SW 1271 (cell line): ENCODE measurements at regions not wholly inside any gene's neighbourhood (a gene's known extent, or its start where the extent isn't known, plus 50 kb on each side); places are given as distances from the start of the nearest gene placed in this dataset.
"Not testable (repeated sequence)": the region's sequence is repeated elsewhere in the genome, so short reads cannot be mapped to it uniquely, and the experiment has no call there.

Source experiments
- DNase-seq, 2 experiments: peaks; one replicate each; lab custom pipeline; 2025; lab: John Stamatoyannopoulos, UW

DNA sequence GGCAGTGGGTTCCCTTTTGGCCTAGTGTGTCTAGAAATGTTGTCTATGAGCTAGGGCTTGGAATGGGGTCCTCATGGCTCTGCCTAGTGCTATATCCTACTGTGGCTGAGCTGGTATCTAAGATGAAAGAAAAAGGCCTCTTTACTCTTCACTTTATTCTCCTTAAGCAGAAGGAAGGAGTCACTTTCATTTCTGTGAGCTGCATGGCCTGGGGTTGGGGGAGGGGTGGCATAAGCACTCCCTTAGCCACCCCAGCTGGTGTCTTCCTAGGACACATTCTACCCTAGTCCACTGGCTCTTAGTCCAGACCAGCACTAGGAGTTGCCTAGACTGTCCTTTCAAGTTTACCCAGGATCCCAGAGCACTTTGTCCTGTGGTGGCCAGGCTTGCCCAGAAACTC, 1148.9 kb upstream of the CNTN5 start:
- DNase-seq, result no peak

DNA sequence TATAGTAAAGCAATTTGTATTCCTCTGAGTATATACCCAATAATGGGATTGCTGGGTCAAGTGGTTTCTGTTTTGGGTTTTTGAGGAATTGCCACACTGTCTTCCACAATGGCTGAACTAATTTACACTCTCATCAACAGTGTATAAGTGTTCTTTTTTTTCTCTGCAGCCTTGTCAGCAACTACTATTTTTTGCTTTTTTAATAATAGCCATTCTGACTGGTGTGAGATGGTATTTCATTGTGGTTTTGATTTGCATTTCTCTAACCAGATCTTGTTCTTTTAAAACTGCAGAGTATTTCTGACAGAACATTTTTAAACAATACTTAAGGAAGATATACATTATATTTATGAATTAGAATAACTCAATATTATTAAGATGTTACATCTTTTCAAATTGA, 1140.5 kb upstream of the CNTN5 start:
- no peak for DNase-seq

DNA sequence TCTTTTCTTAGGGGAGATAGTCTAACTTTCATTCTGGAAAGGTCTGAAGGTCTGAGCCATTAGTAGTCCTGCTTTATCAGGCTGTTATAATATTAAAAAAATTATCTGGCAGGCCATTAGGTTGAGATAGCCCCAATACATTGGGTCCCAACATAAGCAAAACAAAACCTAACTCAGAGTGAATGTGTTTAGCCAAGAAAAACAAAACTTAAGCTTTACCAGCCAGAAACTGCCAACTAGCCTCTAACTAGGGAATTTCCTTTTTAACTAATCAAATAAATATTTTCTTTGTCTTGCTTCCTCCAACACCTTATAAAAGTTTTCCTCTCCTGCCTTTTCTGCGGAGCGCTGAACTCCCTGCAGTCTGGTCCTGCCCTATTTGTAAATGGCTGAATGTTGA, 1137.7 kb upstream of the CNTN5 start:
- no peak for DNase-seq

DNA sequence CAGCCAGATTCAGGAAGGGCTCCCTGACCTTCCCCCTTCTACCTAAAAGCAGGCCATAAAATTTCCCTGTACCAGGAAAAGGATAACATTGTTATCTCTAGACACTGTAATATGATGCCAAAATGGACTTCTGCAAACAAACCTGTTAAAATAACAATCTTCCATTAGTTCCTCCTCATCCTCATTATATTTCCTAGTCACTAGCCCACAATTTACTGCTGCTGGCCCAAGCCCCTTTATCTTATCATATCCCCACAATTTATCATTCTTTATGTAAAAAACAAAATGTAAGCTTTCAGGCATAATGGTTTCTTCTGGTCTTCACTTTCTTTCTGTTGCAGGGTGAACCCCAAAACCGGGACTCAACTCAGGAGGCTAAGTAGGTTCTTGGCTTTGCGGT, 1132.1 kb upstream of the CNTN5 start:
- DNase-seq, result no peak

DNA sequence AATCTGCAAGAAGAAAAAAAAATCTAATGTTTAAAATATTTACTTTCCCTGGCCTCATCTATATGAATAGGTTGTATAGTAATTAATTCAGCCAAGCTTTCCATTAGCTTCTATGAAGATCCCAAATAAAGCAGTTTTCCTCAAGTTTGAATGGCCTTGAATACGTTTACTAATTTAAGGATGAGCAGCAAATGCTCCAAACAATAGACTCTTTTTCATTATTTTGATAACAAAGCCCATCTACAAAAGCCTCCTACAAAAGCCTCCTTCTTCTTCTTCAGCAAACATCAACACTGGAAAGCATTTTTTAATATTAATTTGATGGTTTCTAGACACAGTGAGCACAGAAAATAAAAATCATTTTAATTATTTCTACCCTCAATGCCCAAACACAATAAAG, 1130.3 kb upstream of the CNTN5 start:
- DNase-seq, result no peak

DNA sequence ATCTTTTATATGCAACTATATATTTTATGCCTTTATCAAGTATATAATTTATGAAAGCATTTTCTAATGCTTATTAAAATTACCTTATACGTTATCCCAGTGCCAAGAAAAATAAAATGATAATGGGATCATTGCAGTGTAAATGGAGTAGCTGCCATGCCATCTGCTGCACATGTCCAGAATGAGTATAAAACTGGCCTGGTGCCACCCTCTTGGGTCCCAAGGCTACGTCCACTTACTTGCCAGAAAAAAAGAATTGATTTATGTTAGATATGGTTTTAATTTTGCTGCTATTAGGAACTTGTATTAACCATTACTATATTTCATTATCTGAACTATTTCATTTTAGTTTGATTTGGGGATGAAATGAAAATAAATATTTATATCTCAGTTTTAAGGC, 1127.1 kb upstream of the CNTN5 start:
- DNase-seq, result no peak

DNA sequence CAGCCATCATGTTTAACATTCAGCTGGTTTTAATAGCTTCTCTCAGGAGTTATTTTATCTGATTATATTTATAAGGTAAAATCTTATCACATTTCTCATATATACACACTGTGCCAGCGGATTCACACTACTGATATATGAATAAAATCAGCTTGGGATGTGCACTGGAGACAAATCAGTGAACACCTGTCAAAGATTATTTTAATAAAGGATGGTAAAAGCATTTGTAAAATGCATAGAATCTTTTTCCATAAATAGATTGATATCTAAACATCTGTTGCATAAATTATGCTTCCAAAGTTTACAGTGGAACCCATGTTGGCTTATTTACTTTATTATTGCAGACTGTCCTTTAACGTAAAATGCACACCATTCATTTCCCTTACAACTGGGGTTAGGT, 1125.8 kb upstream of the CNTN5 start:
- DNase-seq, result no peak

DNA sequence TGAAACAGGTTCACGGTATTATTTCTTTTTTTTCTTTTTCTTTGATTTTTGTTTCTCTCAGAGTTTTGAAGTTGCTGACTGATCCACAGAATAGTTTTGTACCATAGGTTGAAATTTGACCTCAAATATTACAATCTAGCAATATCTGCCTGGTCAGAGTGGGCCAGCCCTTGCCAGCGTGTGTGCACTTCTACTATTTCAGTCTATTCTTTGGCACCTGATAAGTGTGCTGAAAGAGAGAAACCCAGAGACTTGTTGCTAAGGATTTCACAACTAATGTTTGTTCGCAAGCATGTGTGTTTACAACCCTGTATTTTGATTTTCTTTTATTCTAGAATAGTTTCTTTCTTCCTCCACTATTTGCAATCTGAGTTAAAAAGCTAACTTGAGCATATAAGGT, 1125.2 kb upstream of the CNTN5 start:
- no peak for DNase-seq

DNA sequence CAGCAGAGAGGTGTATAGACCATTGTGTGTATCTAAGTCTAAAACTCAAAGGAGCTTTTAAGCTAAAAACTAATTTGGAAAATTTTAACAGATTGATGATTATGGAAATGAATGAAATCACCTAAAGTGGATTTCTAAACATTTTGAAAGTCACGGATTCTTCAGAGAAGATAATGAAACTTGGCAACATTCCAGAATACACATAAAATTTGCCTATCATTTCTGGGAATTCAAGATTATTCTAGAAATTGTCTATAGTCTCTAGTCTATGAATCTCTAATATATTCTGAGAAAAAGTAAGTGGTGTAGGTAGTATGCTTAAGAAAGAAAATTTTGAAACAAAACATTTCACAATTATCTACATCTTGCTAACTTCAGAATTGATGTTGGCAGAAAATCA, 1117.9 kb upstream of the CNTN5 start:
- no peak for DNase-seq

DNA sequence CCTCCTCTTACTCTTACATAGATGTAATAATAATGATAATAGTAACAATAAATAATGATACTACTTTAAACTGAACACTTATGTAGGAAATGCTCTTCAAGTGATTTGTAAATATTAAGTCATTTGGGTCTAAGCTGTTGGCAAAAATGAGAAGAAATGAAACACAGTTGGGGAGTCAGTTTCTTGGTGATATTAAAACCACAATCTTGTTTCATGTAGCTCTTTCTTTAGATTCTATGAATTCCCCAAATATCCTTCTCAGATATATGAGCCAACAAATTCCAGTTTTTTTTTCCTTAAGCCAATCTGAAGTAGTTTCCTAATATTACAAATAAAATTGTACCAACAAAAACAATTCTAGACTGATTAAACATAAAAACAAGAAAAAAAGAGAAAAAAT, 1115.6 kb upstream of the CNTN5 start:
- DNase-seq, result no peak

DNA sequence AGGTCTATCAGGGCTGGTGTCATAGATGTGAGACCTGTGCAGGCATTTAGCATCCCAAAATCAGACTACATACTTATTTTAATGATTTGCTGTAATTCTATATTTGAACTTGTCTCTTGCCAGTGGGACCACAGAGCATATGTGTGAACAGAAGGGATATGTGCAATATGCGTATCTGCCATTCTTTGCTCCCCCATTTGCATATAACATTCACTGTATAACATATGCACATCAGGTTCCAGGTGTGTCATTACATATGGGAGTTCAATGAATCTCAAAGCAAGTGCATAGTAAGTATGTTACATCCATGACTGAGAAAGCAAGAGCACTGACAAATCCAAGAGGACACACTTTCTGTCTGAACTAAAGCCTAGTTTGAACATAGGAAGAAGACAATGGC, 1115.1 kb upstream of the CNTN5 start:
- no peak for DNase-seq

DNA sequence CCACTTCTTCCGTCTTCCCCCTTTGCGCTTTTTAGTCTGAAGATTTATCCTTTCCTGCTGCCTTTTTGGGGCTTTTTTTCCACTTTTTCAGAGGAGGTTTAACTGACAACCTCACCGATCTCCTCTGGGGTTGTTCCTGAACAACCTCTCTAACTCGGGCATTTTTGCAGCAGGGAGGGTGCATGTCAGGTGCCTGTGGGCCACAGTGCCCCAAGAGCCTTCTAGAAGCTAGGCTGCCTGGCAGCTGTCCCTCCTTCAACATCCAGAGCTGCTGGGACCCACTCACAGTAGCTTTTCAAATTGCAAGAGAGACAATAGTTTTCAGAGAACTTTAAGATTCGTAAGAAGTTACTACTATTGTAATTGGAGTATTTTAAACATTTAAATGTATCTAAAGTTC, 1112.4 kb upstream of the CNTN5 start:
- no peak for DNase-seq

DNA sequence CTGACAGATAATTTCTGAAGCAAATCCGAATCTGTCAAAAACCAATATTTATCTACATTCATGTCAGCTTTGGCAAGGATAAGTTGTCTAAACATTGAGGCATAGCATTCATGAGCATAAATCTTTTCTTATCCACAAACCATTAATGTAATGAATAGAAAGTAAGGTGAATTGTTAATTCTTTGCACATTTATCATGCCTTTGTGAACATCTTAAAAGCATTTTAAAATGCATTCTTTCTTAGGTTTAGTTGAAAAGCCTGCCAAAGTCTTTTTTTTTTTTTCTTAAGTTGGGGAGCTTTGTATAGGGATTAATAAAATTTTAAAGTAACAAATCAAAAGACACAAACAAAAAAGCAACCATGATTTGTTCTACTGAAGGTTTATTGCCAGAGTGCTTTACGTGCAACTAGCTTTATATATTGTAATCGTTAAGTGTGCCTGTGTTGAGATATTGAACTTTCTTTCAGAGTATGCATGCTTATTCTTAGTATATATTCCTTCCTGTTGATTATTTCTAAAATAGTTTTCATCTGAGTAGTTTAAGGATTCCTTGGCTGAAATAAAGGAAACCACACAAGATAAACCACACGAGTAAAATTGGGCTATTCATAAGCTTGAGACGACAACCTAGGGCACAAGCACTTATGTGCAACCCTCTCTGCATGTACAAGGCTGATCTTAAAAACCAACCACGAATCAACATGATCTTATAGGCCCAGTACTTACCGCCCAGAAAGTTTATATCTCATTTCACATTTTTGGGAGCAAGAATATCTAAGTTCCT, 1110.9 kb upstream of the CNTN5 start:
- DNase-seq, result no peak

DNA sequence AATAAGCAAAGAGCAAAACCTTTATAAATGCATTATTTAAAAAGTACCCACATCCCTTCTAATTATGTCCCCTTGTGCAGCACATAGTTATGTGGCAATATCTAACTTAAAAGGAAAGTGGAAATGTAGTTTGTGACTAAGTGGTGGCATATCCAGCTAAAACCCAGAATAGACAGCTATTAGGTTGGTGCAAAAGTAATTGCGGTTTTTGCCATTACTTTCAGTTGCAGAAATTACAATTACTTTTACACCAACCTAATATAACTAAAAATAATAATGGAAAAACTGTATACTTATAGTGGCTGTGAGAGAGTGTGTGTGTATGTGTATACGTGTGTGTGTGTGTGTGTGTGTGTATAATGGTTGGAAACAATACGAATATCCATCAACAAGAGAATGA, 1108.1 kb upstream of the CNTN5 start:
- no peak for DNase-seq

DNA sequence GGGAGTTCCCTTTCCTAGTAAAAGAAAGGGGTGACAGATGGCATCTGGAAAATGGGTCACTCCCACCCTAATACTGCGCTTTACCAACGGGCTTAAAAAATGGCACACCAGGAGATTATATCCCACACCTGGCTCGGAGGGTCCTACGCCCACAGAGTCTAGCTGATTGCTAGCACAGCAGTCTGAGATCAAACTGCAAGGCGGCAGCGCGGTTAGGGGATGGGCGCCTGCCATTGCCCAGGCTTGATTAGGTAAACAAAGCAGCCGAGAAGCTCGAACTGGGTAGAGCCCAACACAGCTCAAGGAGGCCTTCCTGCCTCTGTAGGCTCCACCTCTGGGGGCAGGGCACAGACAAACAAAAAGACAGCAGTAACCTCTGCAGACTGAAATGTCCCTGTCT, 1097.8 kb upstream of the CNTN5 start:
- not testable (repeated sequence) for DNase-seq

DNA sequence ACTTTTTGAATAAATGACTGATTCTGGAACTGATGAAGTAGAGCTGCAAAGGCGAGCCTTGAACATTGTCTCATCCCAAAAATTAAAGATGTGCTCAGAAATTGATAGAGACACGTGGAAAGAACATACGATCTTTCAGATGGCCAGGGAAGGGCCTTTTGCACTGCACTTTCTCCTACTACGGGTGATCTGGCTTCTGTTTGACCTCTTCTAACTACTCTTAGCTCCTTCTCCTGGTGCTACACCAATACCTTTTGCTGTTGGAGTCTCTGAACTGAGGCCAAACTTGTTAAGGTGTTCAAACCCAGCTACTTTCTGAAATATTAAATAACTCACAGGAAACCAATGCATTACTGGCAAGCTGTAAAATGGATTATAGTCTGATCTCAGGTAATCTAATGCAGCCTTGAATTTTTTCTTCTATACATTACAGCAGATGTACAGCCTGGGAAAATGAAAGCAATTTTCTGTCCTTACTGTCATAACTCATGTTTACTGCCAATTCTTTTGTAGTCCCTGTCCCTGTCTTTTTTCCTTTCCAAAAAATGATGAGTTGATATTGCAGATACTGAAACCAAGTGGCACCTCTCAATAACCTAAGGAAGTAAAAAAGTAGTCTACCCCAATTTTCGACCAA, 1086.1 kb upstream of the CNTN5 start:
- DNase-seq, result no peak

DNA sequence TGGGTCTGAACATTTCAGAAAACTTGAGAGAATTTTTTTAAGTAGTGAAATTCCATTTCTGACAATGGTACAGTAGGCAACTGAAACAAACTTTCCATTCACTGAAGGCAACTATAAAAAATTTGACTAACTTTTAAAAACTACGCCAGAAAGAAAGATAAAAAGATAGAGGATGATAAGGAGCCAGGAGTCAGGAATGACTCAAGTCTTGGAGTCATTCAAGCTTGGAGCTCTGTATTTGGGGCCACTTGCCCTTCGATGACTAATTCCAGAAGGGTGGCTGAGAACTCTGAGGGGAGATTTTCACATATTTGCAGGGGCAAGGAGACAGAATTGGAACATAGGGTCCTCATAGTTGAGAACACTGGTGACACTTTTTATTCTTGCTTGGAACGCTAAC, 1083.2 kb upstream of the CNTN5 start:
- no peak for DNase-seq

DNA sequence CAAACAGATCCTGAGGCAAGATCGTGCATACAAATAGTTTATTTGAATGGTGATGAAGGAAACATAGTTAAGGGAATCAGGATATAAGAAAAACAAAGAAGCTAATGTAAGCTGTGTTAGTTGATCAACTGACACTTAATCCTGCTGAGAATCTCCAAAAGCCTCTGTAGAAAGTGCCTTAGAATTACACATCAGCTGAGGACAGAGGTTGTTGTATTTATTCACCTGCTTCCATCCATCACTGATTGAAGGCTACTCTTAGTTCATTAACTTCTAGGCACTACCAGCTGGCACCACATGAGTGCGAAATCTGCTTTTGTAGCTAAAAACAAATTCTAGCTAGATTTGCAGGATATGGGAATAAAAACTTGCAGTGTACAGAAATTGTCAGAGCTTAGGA, 1082.0 kb upstream of the CNTN5 start:
- no peak for DNase-seq

DNA sequence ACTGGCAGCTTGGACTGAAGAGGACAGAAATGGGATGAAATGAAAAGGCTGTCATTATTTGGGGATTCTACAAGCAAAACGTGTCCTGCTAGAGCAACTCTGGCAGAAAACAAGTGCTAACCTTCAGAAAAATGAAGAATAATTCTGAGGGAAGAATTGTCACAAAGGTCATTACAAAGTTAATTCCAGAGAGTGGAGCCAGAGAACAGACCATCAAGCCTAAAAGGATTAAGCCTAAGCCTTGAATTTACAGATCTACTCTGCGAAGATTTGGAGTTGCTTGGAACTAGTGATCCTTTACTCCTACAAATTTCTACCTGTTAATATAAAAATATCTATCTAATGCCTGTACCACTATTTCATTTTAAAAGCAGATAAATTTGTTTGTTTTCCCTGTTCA, 1077.3 kb upstream of the CNTN5 start:
- peak in 1 of 2 experiments; percentile 19 for DNase-seq

DNA sequence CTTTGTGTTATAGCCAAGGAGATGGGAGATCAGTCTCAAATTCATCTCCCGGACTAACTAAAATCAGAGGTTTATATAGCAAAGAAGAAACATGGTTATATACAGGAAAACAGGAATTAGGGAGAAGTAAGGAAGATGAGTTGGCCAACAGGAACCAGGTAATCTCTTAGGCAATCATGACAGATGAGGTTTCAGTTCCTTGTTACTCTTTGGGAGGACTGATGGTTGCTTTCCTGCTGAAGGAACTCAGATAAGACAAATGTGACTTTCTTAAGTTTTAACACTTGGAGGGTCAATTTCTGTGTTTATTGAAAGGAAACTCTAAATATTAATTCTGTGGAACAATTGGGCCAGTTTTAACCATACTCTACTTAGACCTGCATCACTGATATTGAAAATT, 1072.0 kb upstream of the CNTN5 start:
- no peak for DNase-seq

DNA sequence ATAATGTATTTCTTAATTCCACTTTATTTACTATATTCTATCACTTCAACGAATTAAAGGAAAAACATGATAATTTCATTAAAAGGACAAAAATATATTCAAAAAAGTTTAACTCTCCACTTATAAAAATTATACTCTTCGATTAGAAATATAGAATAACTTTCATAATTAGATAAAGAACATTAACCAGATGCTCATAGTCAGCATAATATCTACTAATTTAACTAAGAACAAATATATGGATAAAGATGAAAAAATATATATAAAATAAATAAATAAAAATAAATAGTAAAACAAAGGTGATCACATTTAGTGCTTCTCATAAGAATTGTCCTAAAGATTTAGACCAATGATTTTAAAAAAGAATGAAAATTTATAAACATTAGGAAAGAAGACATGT, 1065.2 kb upstream of the CNTN5 start:
- no peak for DNase-seq

DNA sequence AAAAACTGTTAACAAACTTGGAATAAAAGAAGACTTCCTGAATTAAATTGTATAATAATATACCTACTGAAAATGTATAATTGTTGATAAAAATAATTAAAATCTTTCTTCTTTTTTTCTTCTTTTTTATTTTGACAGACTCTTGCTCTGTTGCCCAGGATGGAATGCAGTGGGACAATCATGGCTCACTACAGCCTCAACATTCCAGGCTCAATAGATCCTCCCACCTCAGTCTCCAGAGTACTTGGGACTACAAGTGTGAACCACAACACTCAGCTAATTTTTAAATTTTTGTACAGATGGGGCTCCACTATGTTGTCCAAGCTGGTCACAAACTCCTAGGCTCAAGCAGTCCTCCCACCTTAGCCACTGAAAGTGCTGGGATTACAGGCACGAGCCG, 1063.8 kb upstream of the CNTN5 start:
- no peak for DNase-seq

DNA sequence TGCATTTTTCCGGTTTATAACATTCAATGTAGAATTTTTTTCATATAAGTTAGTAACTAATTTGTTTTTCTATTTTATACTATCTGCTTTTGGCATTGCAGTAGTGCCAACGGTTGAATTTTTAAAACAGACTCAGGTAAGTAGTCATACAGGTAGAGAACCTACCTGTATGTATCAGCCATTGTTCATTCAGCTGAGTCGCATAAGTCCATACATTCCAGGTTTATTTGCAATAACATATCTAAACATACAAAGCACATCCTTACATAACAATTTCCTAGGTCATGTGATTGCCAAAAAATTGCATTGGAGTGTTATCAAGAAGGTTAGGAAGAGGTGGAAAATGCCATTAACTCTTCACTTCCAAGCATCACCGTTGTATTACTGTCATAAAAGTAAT, 1059.3 kb upstream of the CNTN5 start:
- no peak for DNase-seq

DNA sequence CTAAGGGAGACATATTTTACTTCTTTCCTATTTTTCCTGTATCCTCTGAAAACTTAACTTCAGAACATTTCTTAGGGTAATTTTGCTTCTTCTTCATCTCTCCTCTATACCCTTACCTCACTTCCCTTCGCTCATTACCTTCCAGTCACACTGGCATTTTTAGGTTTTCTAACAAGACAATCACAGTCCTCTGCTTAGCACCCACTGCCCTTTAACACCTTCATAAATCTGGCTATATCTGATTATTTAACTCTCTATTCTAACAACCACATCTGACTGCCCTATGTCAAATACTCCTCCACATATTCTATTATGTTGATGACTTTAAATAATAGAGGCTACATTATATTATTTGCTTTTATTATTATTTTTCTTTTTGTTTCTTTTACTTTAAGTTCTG, 1058.0 kb upstream of the CNTN5 start:
- no peak for DNase-seq
